ENCODE measurements at regions not wholly inside any gene's neighbourhood (a gene's known extent, or its start where the extent isn't known, plus 50 kb on each side); places are given as distances from the start of the nearest gene placed in this dataset.
"Not testable (repeated sequence)": the region's sequence is repeated elsewhere in the genome, so short reads cannot be mapped to it uniquely, and the experiment has no call there.

- Histone ChIP-seq H3K4me3 (ENCODE audit: low read depth, low read length) (no peak overlapping the region), H3K27me3 (ENCODE audit: control insufficient read depth, insufficient read depth, low read length) (no peaks in the 10 kb centered on the region), H3K36me3 (ENCODE audit: control insufficient read depth, insufficient read depth, low read length) (no peaks in the 10 kb centered on the region)
- no peak for DNase-seq (ENCODE audit: low read depth)
- TF ChIP-seq CTCF (IDR thresholded peaks at IDR 0.05; ENCODE audit: insufficient read depth, low read length, poor library complexity, severe bottlenecking), result peak; percentile 90
Measured at GRCh38 chr18:8988260-8988871, 114.1 kb upstream of the NDUFV2 start.

GRCh38 chr18:8989017-8989416 is 113.5 kb upstream of the NDUFV2 start:
- no peak overlapping the region for H3K4me3 ChIP-seq (ENCODE audit: low read depth, low read length)

GRCh38 chr18:8989855-8990254 is 112.6 kb upstream of the NDUFV2 start:
- Histone ChIP-seq H3K4me3 (ENCODE audit: low read depth, low read length) (no peak overlapping the region), H3K27me3 (ENCODE audit: control insufficient read depth, insufficient read depth, low read length) (no peaks in the 10 kb centered on the region), H3K36me3 (ENCODE audit: control insufficient read depth, insufficient read depth, low read length) (no peaks in the 10 kb centered on the region)
- DNase-seq (ENCODE audit: low read depth), result no peak
- TF ChIP-seq CTCF (IDR thresholded peaks at IDR 0.05; ENCODE audit: insufficient read depth, low read length, poor library complexity, severe bottlenecking), result no peak

More at GRCh38 chr18:8989017-8989416, 113.5 kb upstream of the NDUFV2 start:
- no peak for DNase-seq (ENCODE audit: low read depth)
- no peak for TF ChIP-seq CTCF (IDR thresholded peaks at IDR 0.05; ENCODE audit: insufficient read depth, low read length, poor library complexity, severe bottlenecking)
- no peaks in the 10 kb centered on the region for H3K36me3 ChIP-seq (ENCODE audit: control insufficient read depth, insufficient read depth, low read length)
- H3K27me3 ChIP-seq (ENCODE audit: control insufficient read depth, insufficient read depth, low read length), result no peaks in the 10 kb centered on the region

- Histone ChIP-seq H3K27me3 (ENCODE audit: control insufficient read depth, insufficient read depth, low read length) (no peaks in the 10 kb centered on the region), H3K36me3 (ENCODE audit: control insufficient read depth, insufficient read depth, low read length) (no peaks in the 10 kb centered on the region), H3K4me3 (ENCODE audit: low read depth, low read length) (no peak overlapping the region)
- no peak for DNase-seq (ENCODE audit: low read depth)
- TF ChIP-seq CTCF (IDR thresholded peaks at IDR 0.05; ENCODE audit: insufficient read depth, low read length, poor library complexity, severe bottlenecking), result no peak
Measured at GRCh38 chr18:8990276-8991031, 112.0 kb upstream of the NDUFV2 start.

GRCh38 chr18:8991155-8991554 is 111.3 kb upstream of the NDUFV2 start:
- no peak overlapping the region for H3K4me3 ChIP-seq (ENCODE audit: low read depth, low read length)
- no peak for TF ChIP-seq CTCF (IDR thresholded peaks at IDR 0.05; ENCODE audit: insufficient read depth, low read length, poor library complexity, severe bottlenecking)
- no peaks in the 10 kb centered on the region for H3K27me3 ChIP-seq (ENCODE audit: control insufficient read depth, insufficient read depth, low read length)
- DNase-seq (ENCODE audit: low read depth), result no peak
- H3K36me3 ChIP-seq (ENCODE audit: control insufficient read depth, insufficient read depth, low read length), result no peaks in the 10 kb centered on the region

- not testable (repeated sequence) for H3K4me3 ChIP-seq (ENCODE audit: low read depth, low read length); DNase-seq (ENCODE audit: low read depth); H3K36me3 ChIP-seq (ENCODE audit: control insufficient read depth, insufficient read depth, low read length); H3K27me3 ChIP-seq (ENCODE audit: control insufficient read depth, insufficient read depth, low read length)
Measured at GRCh38 chr18:8992500-8992899, 110.0 kb upstream of the NDUFV2 start.

Measured in kidney epithelial cell (primary cell).